Gastroesophageal sphincter (tissue), 4 donors: ENCODE measurements at regions not wholly inside any gene's neighbourhood (a gene's known extent, or its start where the extent isn't known, plus 50 kb on each side); places are given as distances from the start of the nearest gene placed in this dataset.

ENCODE experiments used
- ATAC-seq: fragments of 150-250 bp; one replicate; pipeline ENCODE4 v1.9.1; 2016; ENCODE audit warnings: mild to moderate bottlenecking, moderate library complexity
- H3K27ac ChIP-seq, 4 donors: fragments of 200-600 bp; sonication (generic) in 3 of 4; 1 replicate in 3 of 4; 2 replicates in 1 of 4; pipeline ENCODE4 v1.5.1; 2016 to 2019
- H3K27me3 ChIP-seq: fragments of 200-600 bp; sonication (generic); one replicate; pipeline ENCODE4 v1.5.1; 2019
- H3K36me3 ChIP-seq, 2 donors: fragments of 200-600 bp; sonication (generic); one replicate each; pipeline ENCODE4 v1.5.1; 2019; ENCODE audit warnings: control low read depth in 1 of 2
- H3K4me1 ChIP-seq, 3 donors: fragments of 200-600 bp; sonication (generic); 1 replicate in 2 of 3; 2 replicates in 1 of 3; pipeline ENCODE4 v1.5.1; 2016 to 2019; ENCODE audit warnings: control low read depth in 2 of 3
- H3K4me3 ChIP-seq, 2 donors: fragments of 200-600 bp; sonication (generic); one replicate each; pipeline ENCODE4 v1.5.1; 2019; ENCODE audit warnings: mild to moderate bottlenecking in 1 of 2, moderate library complexity in 1 of 2
- H3K9me3 ChIP-seq, 3 donors: fragments of 200-600 bp; sonication (generic); one replicate each; pipeline ENCODE4 v1.5.1; 2017 to 2019; ENCODE audit warnings: control low read depth in 2 of 3
- EP300 ChIP-seq: sonication (generic); formaldehyde crosslinking; IDR thresholded peaks from one replicate; pipeline ENCODE4 v1.6.1; 2017; ENCODE audit warnings: antibody characterized with exemption, mild to moderate bottlenecking
- POLR2A ChIP-seq, 2 donors: fragments of 450-650 bp; IDR thresholded peaks; one replicate each; pipeline ENCODE4 v1.6.1; 2017; ENCODE audit warnings: antibody characterized with exemption in 2 of 2, mild to moderate bottlenecking in 2 of 2, moderate library complexity in 1 of 2
- POLR2AphosphoS5 ChIP-seq: sonication (generic); formaldehyde crosslinking; IDR thresholded peaks from one replicate; pipeline ENCODE4 v1.6.1; 2017; ENCODE audit warnings: antibody characterized with exemption
- WGBS, 2 donors: methylation state at CpG; one replicate each; pipeline ENCODE4 v1.1.5; 2018; ENCODE audit warnings: low coverage in 1 of 2; 5-methylcytosine and 5-hydroxymethylcytosine counted together
- TF ChIP-seq, protein P1 (sequence below), 4 experiments: fragments of 200-600 bp in 2 of 4; fragments of 450-650 bp in 2 of 4; sonication (generic) in 1 of 4; IDR thresholded peaks; one replicate each; pipeline ENCODE4 v1.5.1; 2017 to 2019; ENCODE audit warnings: antibody characterized with exemption in 4 of 4, mild to moderate bottlenecking in 2 of 4, moderate library complexity in 2 of 4

GRCh38 chr6:15023448-15023847, 222.4 kb upstream of the JARID2 start:
- Histone ChIP-seq H3K4me1 (peaks cover 0 to 8% (median 0%) of the 10 kb centered on the region in 3 donors), H3K4me3 (no peak overlapping the region), H3K27ac (no peak overlapping the region), H3K27me3 (no peaks in the 10 kb centered on the region), H3K9me3 (no peaks in the 10 kb centered on the region), H3K36me3 (no peaks in the 10 kb centered on the region)
- WGBS, 2 donors, result 65 to 94% methylated on average over 3 to 4 of the region's 8 CpGs
- TF ChIP-seq POLR2A (IDR thresholded peaks at IDR 0.05) (no peak), EP300 (no peak), POLR2AphosphoS5 (no peak)
- TF ChIP-seq, protein P1, sequence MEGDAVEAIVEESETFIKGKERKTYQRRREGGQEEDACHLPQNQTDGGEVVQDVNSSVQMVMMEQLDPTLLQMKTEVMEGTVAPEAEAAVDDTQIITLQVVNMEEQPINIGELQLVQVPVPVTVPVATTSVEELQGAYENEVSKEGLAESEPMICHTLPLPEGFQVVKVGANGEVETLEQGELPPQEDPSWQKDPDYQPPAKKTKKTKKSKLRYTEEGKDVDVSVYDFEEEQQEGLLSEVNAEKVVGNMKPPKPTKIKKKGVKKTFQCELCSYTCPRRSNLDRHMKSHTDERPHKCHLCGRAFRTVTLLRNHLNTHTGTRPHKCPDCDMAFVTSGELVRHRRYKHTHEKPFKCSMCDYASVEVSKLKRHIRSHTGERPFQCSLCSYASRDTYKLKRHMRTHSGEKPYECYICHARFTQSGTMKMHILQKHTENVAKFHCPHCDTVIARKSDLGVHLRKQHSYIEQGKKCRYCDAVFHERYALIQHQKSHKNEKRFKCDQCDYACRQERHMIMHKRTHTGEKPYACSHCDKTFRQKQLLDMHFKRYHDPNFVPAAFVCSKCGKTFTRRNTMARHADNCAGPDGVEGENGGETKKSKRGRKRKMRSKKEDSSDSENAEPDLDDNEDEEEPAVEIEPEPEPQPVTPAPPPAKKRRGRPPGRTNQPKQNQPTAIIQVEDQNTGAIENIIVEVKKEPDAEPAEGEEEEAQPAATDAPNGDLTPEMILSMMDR (IDR thresholded peaks at IDR 0.05), result no peak
- no peak for ATAC-seq

DNA sequence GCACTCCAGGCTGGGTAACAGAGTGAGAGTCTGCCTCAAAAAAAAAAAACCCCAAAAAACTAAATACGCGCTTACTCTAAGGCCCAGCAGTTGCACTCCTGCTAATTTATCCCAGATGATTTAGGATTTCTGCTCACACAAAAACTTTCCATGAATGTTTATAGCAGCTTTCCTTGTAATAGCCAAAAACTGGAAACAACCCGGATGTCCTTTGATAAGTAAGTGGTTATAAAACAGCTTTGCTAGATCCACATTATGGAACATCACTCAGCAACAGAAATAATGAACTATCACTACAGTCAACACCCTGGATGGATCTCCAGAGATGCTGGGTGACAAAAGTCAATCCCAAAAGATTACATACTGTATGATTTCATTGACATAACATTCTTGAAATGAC, 220.4 kb upstream of the JARID2 start:
- 63 to 75% methylated on average over 3 of the region's 3 CpGs for WGBS, 2 donors
- TF ChIP-seq POLR2A (IDR thresholded peaks at IDR 0.05) (no peak), POLR2AphosphoS5 (no peak), EP300 (no peak)
- TF ChIP-seq, protein P1 (IDR thresholded peaks at IDR 0.05), result no peak
- no peak overlapping the region for H3K4me3 ChIP-seq
- no peaks in the 10 kb centered on the region for H3K9me3 ChIP-seq
- ATAC-seq, result no peak
- H3K27ac ChIP-seq, result no peak overlapping the region
- H3K36me3 ChIP-seq, result no peaks in the 10 kb centered on the region
- H3K27me3 ChIP-seq, result no peaks in the 10 kb centered on the region
- H3K4me1 ChIP-seq, result peaks cover 0 to 8% (median 0%) of the 10 kb centered on the region in 3 donors

- Histone ChIP-seq H3K27ac (no peak overlapping the region), H3K27me3 (no peaks in the 10 kb centered on the region), H3K9me3 (no peaks in the 10 kb centered on the region), H3K4me1 (peaks cover 0 to 8% (median 0%) of the 10 kb centered on the region in 3 donors), H3K4me3 (no peak overlapping the region), H3K36me3 (no peaks in the 10 kb centered on the region)
- 22 to 48% methylated on average over 6 of the region's 6 CpGs for WGBS, 2 donors
- TF ChIP-seq POLR2A (IDR thresholded peaks at IDR 0.05), result no peak
- ATAC-seq, result no peak
Observed at GRCh38 chr6:15026832-15027231, 219.0 kb upstream of the JARID2 start.

- H3K4me1 ChIP-seq, result peaks cover 0 to 8% (median 0%) of the 10 kb centered on the region in 3 donors
- H3K9me3 ChIP-seq, result no peaks in the 10 kb centered on the region
- H3K4me3 ChIP-seq, result no peak overlapping the region
- H3K36me3 ChIP-seq, result no peaks in the 10 kb centered on the region
- no peak for ATAC-seq
- 83 to 100% methylated on average over 1 to 2 of the region's 2 CpGs for WGBS, 2 donors
- TF ChIP-seq POLR2AphosphoS5 (no peak), EP300 (no peak), POLR2A (IDR thresholded peaks at IDR 0.05) (no peak)
- TF ChIP-seq, protein P1 (IDR thresholded peaks at IDR 0.05), result no peak
- no peaks in the 10 kb centered on the region for H3K27me3 ChIP-seq
- H3K27ac ChIP-seq, result no peak overlapping the region
Observed at GRCh38 chr6:15027472-15027871, 218.4 kb upstream of the JARID2 start.

DNA sequence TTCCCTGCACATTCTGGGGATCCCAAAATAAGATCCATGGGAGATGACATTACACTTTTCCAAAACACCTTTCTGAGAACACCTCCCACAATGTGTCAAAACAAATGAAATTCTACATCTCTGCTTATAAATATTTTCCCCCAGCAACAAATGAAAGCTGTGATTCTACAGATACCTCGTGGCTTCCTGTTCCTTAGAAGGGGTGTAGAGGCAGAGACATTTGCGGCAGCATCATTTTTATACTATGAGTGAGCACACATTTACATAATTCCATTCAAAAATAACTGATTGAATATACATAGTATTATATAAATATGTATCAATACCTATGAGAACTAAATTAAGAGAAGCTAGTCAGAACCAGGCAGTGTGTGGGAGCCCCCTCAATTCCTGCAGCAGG, 213.9 kb upstream of the JARID2 start:
- no peak overlapping the region for H3K4me3 ChIP-seq
- 40 to 86% methylated on average over 2 of the region's 2 CpGs for WGBS, 2 donors
- no peaks in the 10 kb centered on the region for H3K9me3 ChIP-seq
- TF ChIP-seq POLR2A (IDR thresholded peaks at IDR 0.05), result no peak
- TF ChIP-seq, protein P1 (IDR thresholded peaks at IDR 0.05), result no peak
- no peak for TF ChIP-seq EP300
- no peak for TF ChIP-seq POLR2AphosphoS5
- H3K4me1 ChIP-seq, result peaks cover 0 to 3% (median 0%) of the 10 kb centered on the region in 3 donors
- no peak overlapping the region for H3K27ac ChIP-seq
- H3K27me3 ChIP-seq, result no peaks in the 10 kb centered on the region
- no peak for ATAC-seq
- no peaks in the 10 kb centered on the region for H3K36me3 ChIP-seq

GRCh38 chr6:15033850-15034203, 212.0 kb upstream of the JARID2 start:
- no peak for ATAC-seq
- Histone ChIP-seq H3K27ac (no peak overlapping the region), H3K36me3 (no peaks in the 10 kb centered on the region), H3K4me3 (no peak overlapping the region), H3K9me3 (no peaks in the 10 kb centered on the region), H3K4me1 (no peaks in the 10 kb centered on the region), H3K27me3 (no peaks in the 10 kb centered on the region)
- TF ChIP-seq, protein P1 (IDR thresholded peaks at IDR 0.05), result no peak
- TF ChIP-seq EP300, result no peak
- TF ChIP-seq POLR2AphosphoS5, result no peak
- no peak for TF ChIP-seq POLR2A (IDR thresholded peaks at IDR 0.05)
- WGBS, 2 donors, result 87 to 92% methylated on average over 6 to 10 of the region's 10 CpGs
